ENCODE measurements at regions not wholly inside any gene's neighbourhood (a gene's known extent, or its start where the extent isn't known, plus 50 kb on each side); places are given as distances from the start of the nearest gene placed in this dataset.
"Not testable (repeated sequence)": the region's sequence is repeated elsewhere in the genome, so short reads cannot be mapped to it uniquely, and the experiment has no call there.

GRCh38 chr7:76708446-76708845 lies 81.4 kb upstream of the POMZP3 start:
- DNase-seq = not testable (repeated sequence)

GRCh38 chr7:76703815-76704214 lies 76.7 kb upstream of the POMZP3 start:
- not testable (repeated sequence) for DNase-seq

GRCh38 chr7:76686277-76686676 lies 59.2 kb upstream of the POMZP3 start:
- not testable (repeated sequence) for DNase-seq

GRCh38 chr7:76684737-76685136 lies 57.7 kb upstream of the POMZP3 start:
- DNase-seq = not testable (repeated sequence)

GRCh38 chr7:76683631-76684030 lies 56.6 kb upstream of the POMZP3 start:
- not testable (repeated sequence) for DNase-seq

- DNase-seq = not testable (repeated sequence)
These were observed 54.7 kb upstream of the POMZP3 start for GRCh38 chr7:76681810-76682209.

- not testable (repeated sequence) for DNase-seq
These were observed 52.1 kb upstream of the POMZP3 start for GRCh38 chr7:76679174-76679573.

- DNase-seq = not testable (repeated sequence)
These were observed 51.4 kb upstream of the POMZP3 start for GRCh38 chr7:76678500-76678899.

- DNase-seq = not testable (repeated sequence)
These were observed 49.8 kb upstream of the POMZP3 start for GRCh38 chr7:76676890-76677289.
